GM12878 (cell line): ENCODE measurements at regions not wholly inside any gene's neighbourhood (a gene's known extent, or its start where the extent isn't known, plus 50 kb on each side); places are given as distances from the start of the nearest gene placed in this dataset.

Source experiments
- FOXM1 ChIP-seq: IDR thresholded peaks from 2 replicates; pipeline ENCODE4 v1.6.1; 2012; ENCODE audit warnings: low read depth, mild to moderate bottlenecking, inconsistent platforms, low read length, moderate library complexity
- MYC ChIP-seq: IDR thresholded peaks from 2 replicates; pipeline ENCODE4 v1.6.1; 2011; ENCODE audit warnings: mild to moderate bottlenecking, low read length, moderate library complexity, inconsistent platforms; ENCODE audit not compliant: insufficient read depth, insufficient replicate concordance, insufficient read length, severe bottlenecking
- NBN ChIP-seq: fragments of 450-650 bp; IDR thresholded peaks from 2 replicates; pipeline ENCODE4 v1.6.1; 2016
- SREBF1 ChIP-seq: IDR thresholded peaks from 2 replicates; pipeline ENCODE4 v1.6.1; 2012; ENCODE audit warnings: mild to moderate bottlenecking, low read length
- TF ChIP-seq, protein P1 (sequence below), 3 experiments: IDR thresholded peaks in 2 of 3; conservative IDR thresholded peaks in 1 of 3; 2 replicates each; pipeline ENCODE4 v1.5.1; 2011; ENCODE audit warnings: low read depth in 3 of 3, low read length in 3 of 3, mild to moderate bottlenecking in 3 of 3, control low read depth in 2 of 3, moderate library complexity in 2 of 3, inconsistent platforms in 1 of 3, mixed read lengths in 1 of 3; ENCODE audit not compliant: control insufficient read depth in 2 of 3, insufficient read depth in 1 of 3; ENCODE audit errors: extremely low read depth in 1 of 3
- TF ChIP-seq, protein P2 (sequence below): fragments of 450-650 bp; IDR thresholded peaks from 2 replicates; pipeline ENCODE4 v1.6.1; 2017; ENCODE audit warnings: mild to moderate bottlenecking, moderate library complexity

DNA sequence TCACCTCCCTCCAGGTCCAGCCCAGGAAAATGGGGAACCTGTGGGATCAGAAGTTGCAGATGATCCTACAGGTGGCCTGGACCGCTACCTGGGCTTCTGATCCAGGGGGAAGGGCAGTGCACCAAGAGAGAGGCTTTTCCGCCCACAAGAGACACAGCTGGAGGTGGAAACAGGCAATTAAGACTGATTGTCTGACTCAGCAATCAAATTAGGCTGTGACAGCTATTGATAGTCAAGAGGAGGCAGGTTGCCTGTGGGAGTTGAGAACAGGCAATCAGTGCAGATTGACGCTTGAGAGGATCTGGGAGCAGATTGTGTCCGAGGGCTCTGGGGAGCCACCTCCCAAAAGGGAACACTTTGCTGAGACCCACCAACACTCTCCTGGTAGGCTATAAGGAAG is 71.1 kb upstream of the SLC44A1 start:
- TF ChIP-seq, protein P1, sequence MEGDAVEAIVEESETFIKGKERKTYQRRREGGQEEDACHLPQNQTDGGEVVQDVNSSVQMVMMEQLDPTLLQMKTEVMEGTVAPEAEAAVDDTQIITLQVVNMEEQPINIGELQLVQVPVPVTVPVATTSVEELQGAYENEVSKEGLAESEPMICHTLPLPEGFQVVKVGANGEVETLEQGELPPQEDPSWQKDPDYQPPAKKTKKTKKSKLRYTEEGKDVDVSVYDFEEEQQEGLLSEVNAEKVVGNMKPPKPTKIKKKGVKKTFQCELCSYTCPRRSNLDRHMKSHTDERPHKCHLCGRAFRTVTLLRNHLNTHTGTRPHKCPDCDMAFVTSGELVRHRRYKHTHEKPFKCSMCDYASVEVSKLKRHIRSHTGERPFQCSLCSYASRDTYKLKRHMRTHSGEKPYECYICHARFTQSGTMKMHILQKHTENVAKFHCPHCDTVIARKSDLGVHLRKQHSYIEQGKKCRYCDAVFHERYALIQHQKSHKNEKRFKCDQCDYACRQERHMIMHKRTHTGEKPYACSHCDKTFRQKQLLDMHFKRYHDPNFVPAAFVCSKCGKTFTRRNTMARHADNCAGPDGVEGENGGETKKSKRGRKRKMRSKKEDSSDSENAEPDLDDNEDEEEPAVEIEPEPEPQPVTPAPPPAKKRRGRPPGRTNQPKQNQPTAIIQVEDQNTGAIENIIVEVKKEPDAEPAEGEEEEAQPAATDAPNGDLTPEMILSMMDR (IDR thresholded peaks at IDR 0.05 in 2 of 3, conservative IDR thresholded peaks at IDR 0.05 in 1 of 3; ENCODE audit: control insufficient read depth in 2 of 3, extremely low read depth in 1 of 3, insufficient read depth in 1 of 3, low read depth in 3 of 3, low read length in 3 of 3), result no peak
- no peak for TF ChIP-seq MYC
- no peak for TF ChIP-seq FOXM1
- TF ChIP-seq, protein P2, sequence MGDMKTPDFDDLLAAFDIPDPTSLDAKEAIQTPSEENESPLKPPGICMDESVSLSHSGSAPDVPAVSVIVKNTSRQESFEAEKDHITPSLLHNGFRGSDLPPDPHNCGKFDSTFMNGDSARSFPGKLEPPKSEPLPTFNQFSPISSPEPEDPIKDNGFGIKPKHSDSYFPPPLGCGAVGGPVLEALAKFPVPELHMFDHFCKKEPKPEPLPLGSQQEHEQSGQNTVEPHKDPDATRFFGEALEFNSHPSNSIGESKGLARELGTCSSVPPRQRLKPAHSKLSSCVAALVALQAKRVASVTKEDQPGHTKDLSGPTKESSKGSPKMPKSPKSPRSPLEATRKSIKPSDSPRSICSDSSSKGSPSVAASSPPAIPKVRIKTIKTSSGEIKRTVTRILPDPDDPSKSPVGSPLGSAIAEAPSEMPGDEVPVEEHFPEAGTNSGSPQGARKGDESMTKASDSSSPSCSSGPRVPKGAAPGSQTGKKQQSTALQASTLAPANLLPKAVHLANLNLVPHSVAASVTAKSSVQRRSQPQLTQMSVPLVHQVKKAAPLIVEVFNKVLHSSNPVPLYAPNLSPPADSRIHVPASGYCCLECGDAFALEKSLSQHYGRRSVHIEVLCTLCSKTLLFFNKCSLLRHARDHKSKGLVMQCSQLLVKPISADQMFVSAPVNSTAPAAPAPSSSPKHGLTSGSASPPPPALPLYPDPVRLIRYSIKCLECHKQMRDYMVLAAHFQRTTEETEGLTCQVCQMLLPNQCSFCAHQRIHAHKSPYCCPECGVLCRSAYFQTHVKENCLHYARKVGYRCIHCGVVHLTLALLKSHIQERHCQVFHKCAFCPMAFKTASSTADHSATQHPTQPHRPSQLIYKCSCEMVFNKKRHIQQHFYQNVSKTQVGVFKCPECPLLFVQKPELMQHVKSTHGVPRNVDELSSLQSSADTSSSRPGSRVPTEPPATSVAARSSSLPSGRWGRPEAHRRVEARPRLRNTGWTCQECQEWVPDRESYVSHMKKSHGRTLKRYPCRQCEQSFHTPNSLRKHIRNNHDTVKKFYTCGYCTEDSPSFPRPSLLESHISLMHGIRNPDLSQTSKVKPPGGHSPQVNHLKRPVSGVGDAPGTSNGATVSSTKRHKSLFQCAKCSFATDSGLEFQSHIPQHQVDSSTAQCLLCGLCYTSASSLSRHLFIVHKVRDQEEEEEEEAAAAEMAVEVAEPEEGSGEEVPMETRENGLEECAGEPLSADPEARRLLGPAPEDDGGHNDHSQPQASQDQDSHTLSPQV, result no peak
- no peak for TF ChIP-seq NBN
- no peak for TF ChIP-seq SREBF1
